GM18858 (cell line): ENCODE measurements at regions not wholly inside any gene's neighbourhood (a gene's known extent, or its start where the extent isn't known, plus 50 kb on each side); places are given as distances from the start of the nearest gene placed in this dataset.
"Not testable (repeated sequence)": the region's sequence is repeated elsewhere in the genome, so short reads cannot be mapped to it uniquely, and the experiment has no call there.

ENCODE experiments used
- ATAC-seq: cut with Tn5 transposase; IDR thresholded peaks from one replicate; pipeline ENCODE4 v1.9.1; 2021; ENCODE audit not compliant: unreplicated experiment

- no peak for ATAC-seq
These were observed 264.0 kb downstream of the ADGRL2 start for GRCh38 chr1:82064691-82065090.

- no peak for ATAC-seq
These were observed 261.5 kb downstream of the ADGRL2 start for GRCh38 chr1:82062206-82062605.

- ATAC-seq = no peak
These were observed 259.2 kb downstream of the ADGRL2 start for GRCh38 chr1:82059959-82060358.

- ATAC-seq = no peak
These were observed 256.3 kb downstream of the ADGRL2 start for GRCh38 chr1:82057011-82057410.

DNA sequence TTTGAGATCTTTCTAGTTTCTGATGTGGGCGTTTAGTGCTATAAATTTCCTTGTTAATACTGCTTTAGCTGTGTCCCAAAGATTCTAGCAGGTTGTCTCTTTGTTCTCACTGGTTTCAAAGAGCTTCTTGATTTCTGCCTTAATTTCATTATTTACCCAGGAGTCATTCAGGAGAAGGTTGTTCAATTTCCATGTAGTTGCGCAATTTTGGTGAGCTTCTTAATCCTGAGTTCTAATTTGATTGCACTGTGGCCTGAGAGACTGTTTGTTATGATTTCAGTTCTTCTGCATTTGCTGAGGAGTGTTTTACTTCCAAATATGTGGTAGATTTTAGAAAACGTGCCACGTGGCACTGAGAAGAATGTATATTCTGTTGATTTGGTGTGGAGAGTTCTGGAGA, 254.6 kb downstream of the ADGRL2 start:
- not testable (repeated sequence) for ATAC-seq

DNA sequence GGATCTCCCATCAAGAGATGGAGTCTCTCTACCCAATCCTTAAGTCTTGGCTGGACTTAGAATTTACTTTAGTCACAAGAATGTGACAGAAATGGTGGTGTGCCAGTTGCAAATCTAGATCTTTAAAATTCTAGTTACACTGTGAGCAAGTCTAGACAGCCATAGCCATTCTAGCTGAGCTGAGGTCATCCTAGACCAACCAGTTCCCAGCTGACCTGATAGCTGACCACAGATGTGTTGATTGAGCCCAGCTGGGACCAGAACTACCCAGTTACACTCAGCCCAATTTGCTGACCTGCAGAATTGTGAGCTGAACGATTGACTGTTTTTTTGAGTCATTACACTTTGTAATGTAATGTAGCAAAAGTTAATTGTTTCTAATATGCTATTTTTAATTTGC, 251.8 kb downstream of the ADGRL2 start:
- ATAC-seq = no peak

GRCh38 chr1:82048596-82048995, 247.9 kb downstream of the ADGRL2 start:
- ATAC-seq = no peak

- no peak for ATAC-seq
These were observed 244.5 kb downstream of the ADGRL2 start for GRCh38 chr1:82045221-82045620.

DNA sequence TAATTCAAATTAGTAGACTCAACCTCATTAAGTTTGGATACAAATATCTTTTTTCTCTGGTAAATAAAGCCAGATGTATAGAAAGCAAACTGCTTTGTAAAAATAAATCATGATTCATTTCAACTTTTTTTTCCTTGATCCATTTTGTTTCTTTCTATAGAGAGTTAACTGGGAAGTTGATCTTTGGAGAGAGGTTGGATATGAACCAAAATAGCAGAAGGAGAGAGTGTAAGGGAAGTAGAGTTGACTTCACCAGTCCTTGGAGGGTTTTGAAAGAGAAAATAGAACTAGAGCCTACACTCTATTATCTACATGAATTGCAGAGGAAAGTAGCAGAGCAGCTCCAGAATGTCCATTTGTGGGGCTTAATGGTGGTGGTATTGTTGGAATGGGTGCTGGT, 243.8 kb downstream of the ADGRL2 start:
- no peak for ATAC-seq

DNA sequence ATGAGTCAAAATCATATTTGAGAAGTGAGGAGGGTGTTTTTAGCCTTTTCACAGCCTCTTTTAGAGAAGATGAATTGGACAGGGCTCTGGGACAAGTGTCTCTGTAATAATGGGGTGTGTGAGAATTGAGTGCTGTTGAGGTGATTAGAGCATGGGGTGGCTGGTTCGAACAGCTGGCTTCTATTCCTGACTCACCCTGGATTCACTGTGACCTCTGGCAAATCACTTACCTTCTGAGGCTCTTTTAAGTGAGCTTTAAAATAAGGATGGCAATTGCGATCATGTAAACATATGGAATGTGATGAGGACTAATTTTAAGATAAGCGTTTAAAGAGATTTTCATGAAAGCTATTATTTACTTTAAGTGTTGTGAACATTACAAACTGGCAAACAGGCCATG, 243.4 kb downstream of the ADGRL2 start:
- ATAC-seq = no peak

GRCh38 chr1:82042306-82043060, 241.7 kb downstream of the ADGRL2 start:
- no peak for ATAC-seq
